ENCODE measurements at regions not wholly inside any gene's neighbourhood (a gene's known extent, or its start where the extent isn't known, plus 50 kb on each side); places are given as distances from the start of the nearest gene placed in this dataset.

GRCh38 chr3:120544361-120544760 lies 51.8 kb upstream of the NDUFB4 start:
- no peak for DNase-seq (ENCODE audit: low read depth in 4 of 4, low spot score in 2 of 4)

DNA sequence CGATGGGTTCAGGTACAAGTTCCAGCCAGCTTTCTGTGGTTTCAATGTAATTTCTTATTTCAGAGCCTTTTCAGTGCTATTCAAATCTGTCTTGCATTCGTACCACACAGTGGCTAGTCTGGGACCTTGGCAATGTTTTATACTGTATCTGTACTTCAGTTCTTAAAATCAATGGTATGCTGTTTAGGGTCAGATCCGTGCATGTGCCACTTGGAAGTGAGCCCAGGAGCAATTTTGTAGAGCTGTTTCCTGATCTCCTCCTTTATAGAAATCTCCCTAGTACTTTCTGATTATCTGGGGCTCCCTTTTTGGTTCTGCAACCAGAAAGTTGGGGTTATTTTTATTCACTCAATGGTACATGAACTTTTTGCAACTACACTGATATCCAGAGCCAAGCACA lies 59.5 kb upstream of the NDUFB4 start:
- DNase-seq (ENCODE audit: low read depth in 4 of 4, low spot score in 2 of 4), result no peak

GRCh38 chr3:120532969-120533368 lies 63.2 kb upstream of the NDUFB4 start:
- no peak for DNase-seq (ENCODE audit: low read depth in 4 of 4, low spot score in 2 of 4)

DNA sequence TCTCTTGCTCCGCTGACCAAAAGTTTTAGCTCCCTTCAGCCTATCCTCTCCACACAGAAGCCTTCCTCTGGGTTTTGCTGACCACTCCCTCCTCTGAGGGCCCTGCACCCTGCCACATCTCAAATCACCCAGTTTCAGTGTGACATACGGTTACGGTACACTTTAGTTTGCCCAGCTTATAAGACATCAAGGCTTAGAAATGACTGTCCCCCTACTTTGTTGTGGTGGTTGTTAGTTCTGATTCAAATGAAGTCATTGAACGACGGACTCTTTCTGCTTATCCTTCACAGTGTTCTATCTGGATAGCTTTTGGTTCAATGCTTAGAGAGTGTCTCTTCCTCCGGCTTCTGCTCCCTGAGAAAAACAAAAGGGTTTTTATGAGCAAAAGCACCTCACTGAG lies 68.0 kb upstream of the NDUFB4 start:
- DNase-seq (ENCODE audit: low read depth in 4 of 4, low spot score in 2 of 4), result no peak

DNA sequence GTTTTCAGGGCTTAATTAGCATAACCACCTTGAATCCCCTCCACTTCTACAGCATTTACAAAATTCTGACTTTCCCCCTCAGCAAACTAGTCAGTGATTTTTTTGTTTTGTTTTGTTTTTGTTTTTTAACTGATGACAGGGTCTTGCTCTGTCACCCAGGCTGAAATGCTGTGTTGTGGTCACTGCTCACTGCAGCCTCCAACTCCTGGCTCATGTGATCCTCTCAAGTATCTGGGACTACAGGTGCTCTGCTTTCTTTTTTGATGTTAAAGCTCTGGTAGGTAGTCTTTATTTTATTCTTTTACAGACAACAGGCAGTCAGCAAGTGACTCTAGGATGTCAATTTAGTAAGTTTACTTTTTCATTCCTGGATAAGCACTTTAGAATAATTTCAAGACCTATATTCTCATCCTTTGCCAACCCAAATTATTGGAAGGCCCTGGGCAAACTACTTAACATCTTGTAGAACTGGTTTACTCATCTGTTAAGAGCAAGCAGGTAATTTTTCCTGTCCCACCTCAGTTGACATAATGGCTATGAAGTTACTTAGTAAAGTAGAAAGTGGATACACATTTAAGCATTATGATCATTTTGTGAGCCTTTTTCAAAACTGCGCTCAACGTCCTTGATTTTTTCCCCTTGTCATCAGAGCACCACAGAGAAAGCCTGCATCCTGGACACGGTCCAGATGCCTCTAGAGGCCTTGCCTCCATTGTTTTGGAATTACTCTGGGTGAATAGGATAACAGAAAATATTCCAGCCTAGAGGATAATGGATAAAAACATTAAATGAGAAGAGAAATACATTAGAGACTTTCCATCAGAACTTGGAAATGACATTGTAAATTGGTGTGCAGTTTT lies 69.9 kb upstream of the NDUFB4 start:
- DNase-seq (ENCODE audit: low read depth in 4 of 4, low spot score in 2 of 4), result no peak

DNA sequence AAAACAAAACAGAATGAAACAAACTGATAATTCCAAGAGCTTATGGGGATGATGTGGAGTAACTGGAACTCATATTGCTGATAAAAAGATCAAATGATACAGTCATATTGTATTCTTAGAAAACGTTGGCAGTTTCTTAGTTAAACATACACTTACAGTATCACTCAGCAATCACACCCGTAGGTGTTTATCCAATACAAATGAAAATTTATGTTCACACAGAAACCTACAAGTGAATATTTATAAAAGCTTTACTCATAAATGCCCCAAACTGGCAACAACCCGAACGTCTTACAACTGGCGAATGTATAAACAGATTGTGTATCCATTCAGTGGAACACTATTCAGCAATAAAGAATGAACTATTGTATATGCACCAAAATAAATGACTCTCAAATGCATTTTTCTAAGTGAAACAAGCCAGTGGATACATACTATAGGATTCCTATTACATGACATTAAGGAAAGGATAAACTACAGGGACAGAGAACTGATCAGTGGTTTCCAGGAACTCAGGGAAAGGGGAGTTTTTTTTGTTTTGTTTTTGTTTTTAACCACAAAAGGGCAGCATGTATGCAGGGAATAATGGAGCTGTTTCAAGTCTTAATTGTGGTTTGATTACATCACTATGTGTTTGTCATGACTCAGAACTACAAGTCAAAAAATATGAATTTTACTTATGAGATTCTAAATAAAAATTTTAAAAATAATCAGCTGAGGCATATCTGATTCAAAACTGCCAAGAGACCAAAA lies 71.8 kb upstream of the NDUFB4 start:
- DNase-seq (ENCODE audit: low read depth in 4 of 4, low spot score in 2 of 4), result no peak

GRCh38 chr3:120516136-120516535 lies 65.3 kb upstream of the FSTL1 start:
- DNase-seq (ENCODE audit: low read depth in 4 of 4, low spot score in 2 of 4), result no peak

GRCh38 chr3:120512655-120513054 lies 61.9 kb upstream of the FSTL1 start:
- DNase-seq (ENCODE audit: low read depth in 4 of 4, low spot score in 2 of 4), result no peak

DNA sequence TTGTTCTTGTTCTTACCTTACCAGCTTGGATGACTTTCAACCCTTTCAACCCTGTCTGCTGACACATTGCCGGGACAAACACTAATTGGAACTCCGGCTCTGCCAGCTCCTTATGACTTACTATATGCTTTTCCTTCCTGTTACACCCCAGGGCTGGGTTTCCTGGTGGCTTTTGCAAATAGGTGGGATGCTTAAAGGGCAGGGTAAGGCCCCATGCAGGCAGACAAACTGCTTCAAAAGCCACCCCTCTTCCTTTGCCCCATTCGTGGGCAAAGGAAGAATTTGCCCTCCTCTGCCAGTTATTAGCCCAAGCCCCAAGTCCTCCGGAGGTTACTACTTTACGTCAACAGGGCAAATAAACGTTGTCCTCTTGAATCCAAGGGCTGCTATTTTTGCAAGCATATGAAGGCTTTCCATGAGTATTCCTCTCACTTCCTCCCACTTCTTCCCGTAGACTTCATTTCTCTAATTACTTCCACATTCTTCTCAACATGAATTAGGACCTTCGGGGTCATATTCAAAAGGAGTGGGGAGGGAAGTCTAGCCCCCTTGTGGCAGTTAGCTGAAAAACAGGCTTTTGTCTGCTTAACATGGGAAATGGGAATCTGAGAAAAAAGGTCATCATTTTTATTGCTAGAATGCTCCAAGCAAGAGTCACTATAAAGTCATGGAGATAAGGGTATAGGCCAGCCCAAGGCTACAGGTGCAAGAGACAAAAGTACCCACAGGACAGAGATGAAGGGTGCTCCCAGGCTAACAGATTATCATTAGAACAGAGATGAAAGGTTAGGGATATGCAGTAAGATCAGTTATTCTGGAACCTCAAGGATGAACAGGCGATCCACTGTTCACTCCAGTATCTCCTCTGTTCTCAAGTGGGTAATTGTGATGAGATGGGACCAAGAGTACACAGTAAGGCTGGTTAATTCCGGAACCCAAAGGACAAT lies 56.3 kb upstream of the FSTL1 start:
- peak in 1 of 4 donors; percentile 44 for DNase-seq (ENCODE audit: low read depth in 4 of 4, low spot score in 2 of 4)

- no peak for DNase-seq (ENCODE audit: low read depth in 4 of 4, low spot score in 2 of 4)
Observed at GRCh38 chr3:120506076-120506827, 55.5 kb upstream of the FSTL1 start.

DNA sequence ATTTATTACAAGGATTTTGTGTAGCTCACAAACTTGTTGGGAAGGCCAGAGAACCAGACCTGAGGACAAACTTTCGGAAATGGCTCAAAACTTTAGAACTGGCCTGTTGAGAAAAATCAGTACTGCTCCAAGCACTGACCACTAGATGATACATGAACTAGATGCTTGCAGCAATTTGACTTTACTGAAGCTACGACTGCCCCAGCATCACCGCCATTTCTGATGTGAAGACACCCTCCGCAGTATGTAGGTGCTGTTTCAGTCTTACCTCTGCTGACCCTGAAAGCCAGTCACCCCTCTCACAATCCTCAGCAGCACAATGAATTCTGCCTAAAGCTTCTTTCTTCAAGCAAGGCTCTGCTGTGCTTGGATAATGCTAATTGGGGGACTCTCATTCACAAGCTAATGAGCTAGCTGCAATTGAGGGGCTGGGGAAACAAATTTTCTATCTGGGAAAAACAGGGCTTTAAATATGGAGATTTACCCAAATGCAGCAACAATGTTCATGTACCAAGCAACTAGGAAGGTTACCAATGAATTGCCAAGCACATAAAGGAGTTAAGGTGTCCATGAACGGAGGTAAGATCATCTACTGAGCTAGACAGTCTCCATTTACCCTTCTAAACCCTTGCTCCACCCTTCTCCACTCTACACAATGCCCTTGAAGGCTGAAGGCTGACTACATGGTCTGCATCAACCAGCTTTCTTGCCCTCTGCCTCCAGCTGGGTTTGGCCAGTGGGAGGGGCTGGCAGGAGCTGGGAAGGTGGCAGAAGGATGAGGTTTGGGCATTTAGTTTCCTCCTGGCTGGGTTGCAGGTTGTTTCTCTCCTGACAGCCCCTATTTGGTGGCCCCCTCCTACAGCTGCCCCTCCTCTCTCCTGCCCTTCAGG lies 53.2 kb upstream of the FSTL1 start:
- no peak for DNase-seq (ENCODE audit: low read depth in 4 of 4, low spot score in 2 of 4)

- no peak for DNase-seq (ENCODE audit: low read depth in 4 of 4, low spot score in 2 of 4)
Observed at GRCh38 chr3:120502116-120502515, 51.3 kb upstream of the FSTL1 start.

All from left renal cortex interstitium (tissue), 4 donors.